ENCODE measurements at regions not wholly inside any gene's neighbourhood (a gene's known extent, or its start where the extent isn't known, plus 50 kb on each side); places are given as distances from the start of the nearest gene placed in this dataset.

DNA sequence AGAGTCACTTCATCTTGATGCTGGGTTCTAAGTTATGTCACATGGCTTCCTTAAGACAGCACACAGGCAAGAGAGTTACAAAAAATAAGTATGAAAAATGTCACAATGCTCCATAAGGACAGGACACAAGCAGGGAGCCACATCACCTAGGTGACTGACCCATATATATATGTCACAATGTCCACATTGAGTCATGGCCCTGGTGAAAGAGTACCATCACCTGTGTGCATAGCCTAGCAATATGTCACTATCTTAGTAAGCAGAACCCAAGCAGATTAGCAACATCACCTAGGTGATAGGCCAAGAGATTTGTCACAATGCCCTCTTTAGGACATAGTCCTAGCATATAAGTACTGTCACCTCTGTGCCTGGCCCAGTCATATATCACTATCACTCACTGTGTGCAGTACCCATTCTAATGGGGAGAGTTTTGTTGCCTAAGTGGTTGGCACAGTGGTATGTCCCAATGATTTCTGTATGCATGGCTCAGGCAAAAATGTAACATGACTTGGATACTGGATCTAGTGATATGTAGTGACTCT is 1012.0 kb upstream of the AMELY start:
- H3K36me3 ChIP-seq (ENCODE audit: insufficient read depth, low read length), result no peaks in the 10 kb centered on the region
- Mint-ChIP-seq H3K4me3 (no peak overlapping the region), H3K9me3 (no peaks in the 10 kb centered on the region), H3K4me1 (ENCODE audit: low read depth) (no peaks in the 10 kb centered on the region), H3K27me3 (no peaks in the 10 kb centered on the region), H3K27ac (no peak overlapping the region), H3K36me3 (ENCODE audit: low read depth) (no peaks in the 10 kb centered on the region)
- no peak overlapping the region for H3K27ac ChIP-seq (ENCODE audit: low read depth in 1 of 2, low read length in 2 of 2)
- CTCF ChIA-PET, result no interaction called here
- TF ChIP-seq, protein P1, sequence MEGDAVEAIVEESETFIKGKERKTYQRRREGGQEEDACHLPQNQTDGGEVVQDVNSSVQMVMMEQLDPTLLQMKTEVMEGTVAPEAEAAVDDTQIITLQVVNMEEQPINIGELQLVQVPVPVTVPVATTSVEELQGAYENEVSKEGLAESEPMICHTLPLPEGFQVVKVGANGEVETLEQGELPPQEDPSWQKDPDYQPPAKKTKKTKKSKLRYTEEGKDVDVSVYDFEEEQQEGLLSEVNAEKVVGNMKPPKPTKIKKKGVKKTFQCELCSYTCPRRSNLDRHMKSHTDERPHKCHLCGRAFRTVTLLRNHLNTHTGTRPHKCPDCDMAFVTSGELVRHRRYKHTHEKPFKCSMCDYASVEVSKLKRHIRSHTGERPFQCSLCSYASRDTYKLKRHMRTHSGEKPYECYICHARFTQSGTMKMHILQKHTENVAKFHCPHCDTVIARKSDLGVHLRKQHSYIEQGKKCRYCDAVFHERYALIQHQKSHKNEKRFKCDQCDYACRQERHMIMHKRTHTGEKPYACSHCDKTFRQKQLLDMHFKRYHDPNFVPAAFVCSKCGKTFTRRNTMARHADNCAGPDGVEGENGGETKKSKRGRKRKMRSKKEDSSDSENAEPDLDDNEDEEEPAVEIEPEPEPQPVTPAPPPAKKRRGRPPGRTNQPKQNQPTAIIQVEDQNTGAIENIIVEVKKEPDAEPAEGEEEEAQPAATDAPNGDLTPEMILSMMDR (IDR thresholded peaks at IDR 0.05), result no peak
- POLR2A ChIA-PET, result no interaction called here
- no peaks in the 10 kb centered on the region for H3K27me3 ChIP-seq (ENCODE audit: control insufficient read depth in 1 of 2, insufficient read depth in 2 of 2, low read length in 2 of 2)
- no peak for ATAC-seq (ENCODE audit: poor library complexity)
- no peaks in the 10 kb centered on the region for H3K4me1 ChIP-seq (ENCODE audit: insufficient read depth, low read length)
- no peaks in the 10 kb centered on the region for H3K9me3 ChIP-seq (ENCODE audit: control insufficient read depth in 1 of 2, insufficient read depth in 1 of 2, low read length in 2 of 2)
- DNase-seq, result no peak
- intact Hi-C loops (cut with DNase I, micrococcal nuclease), result no loop called here
- no peak overlapping the region for H3K4me3 ChIP-seq (ENCODE audit: low read length)

DNA sequence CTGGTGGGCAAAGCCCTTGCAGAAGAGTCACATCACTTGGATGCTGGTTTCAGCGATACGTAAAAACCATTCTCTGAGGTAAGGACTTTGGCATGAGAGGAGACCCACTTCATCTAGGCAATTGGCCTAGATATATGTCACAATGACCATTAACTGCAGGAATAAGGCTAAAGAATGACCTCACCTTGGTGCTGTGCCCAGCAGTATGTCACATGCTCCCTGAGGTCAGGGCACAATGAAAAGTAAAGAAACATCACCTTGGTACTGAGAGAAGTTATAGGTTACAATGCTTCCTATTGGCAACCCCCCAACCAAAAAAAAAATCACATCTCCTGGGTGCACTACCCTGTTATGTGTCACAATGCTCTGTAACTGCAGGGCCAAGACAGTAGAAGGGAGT is 1008.8 kb upstream of the AMELY start:
- H3K4me1 Mint-ChIP-seq (ENCODE audit: low read depth), result no peaks in the 10 kb centered on the region
- CTCF ChIA-PET, result no interaction called here
- Histone ChIP-seq H3K4me1 (ENCODE audit: insufficient read depth, low read length) (no peaks in the 10 kb centered on the region), H3K9me3 (ENCODE audit: control insufficient read depth in 1 of 2, insufficient read depth in 1 of 2, low read length in 2 of 2) (no peaks in the 10 kb centered on the region), H3K27ac (ENCODE audit: low read depth in 1 of 2, low read length in 2 of 2) (no peak overlapping the region), H3K36me3 (ENCODE audit: insufficient read depth, low read length) (no peaks in the 10 kb centered on the region), H3K27me3 (ENCODE audit: control insufficient read depth in 1 of 2, insufficient read depth in 2 of 2, low read length in 2 of 2) (no peaks in the 10 kb centered on the region), H3K4me3 (ENCODE audit: low read length) (no peak overlapping the region)
- H3K27me3 Mint-ChIP-seq, result no peaks in the 10 kb centered on the region
- no peak overlapping the region for H3K27ac Mint-ChIP-seq
- POLR2A ChIA-PET, result no interaction called here
- intact Hi-C loops (cut with DNase I, micrococcal nuclease), result no loop called here
- no peaks in the 10 kb centered on the region for H3K36me3 Mint-ChIP-seq (ENCODE audit: low read depth)
- H3K9me3 Mint-ChIP-seq, result no peaks in the 10 kb centered on the region
- ATAC-seq (ENCODE audit: poor library complexity), result no peak
- TF ChIP-seq, protein P1 (IDR thresholded peaks at IDR 0.05), result no peak
- H3K4me3 Mint-ChIP-seq, result no peak overlapping the region
- DNase-seq, result no peak

DNA sequence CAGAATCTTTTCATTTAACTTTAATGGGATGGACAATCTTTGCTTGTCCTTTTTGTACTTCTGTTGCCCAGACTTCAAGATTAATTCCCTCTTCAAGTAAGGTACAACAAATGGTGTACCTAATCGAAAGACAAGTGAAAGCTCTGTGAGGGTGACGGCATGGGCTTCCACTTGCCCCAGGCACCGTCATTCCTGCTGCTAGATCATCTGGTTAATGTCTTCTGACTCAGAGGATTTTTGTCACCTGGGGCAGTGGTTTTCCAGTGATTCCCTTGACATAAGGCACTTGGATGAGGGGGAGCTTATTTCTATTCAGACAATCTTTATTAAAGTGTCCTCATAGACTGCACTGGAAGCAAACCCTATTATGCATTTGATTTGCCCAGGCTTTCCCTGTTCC is 977.0 kb upstream of the AMELY start:
- Mint-ChIP-seq H3K4me1 (ENCODE audit: low read depth) (no peaks in the 10 kb centered on the region), H3K9me3 (no peaks in the 10 kb centered on the region), H3K27me3 (no peaks in the 10 kb centered on the region), H3K4me3 (no peak overlapping the region), H3K36me3 (ENCODE audit: low read depth) (no peaks in the 10 kb centered on the region), H3K27ac (no peak overlapping the region)
- Histone ChIP-seq H3K36me3 (ENCODE audit: insufficient read depth, low read length) (no peaks in the 10 kb centered on the region), H3K27ac (ENCODE audit: low read depth in 1 of 2, low read length in 2 of 2) (no peak overlapping the region), H3K4me1 (ENCODE audit: insufficient read depth, low read length) (no peaks in the 10 kb centered on the region), H3K4me3 (ENCODE audit: low read length) (no peak overlapping the region), H3K27me3 (ENCODE audit: control insufficient read depth in 1 of 2, insufficient read depth in 2 of 2, low read length in 2 of 2) (no peaks in the 10 kb centered on the region), H3K9me3 (ENCODE audit: control insufficient read depth in 1 of 2, insufficient read depth in 1 of 2, low read length in 2 of 2) (no peaks in the 10 kb centered on the region)
- DNase-seq (no peak), ATAC-seq (ENCODE audit: poor library complexity) (no peak)
- intact Hi-C loops (cut with DNase I, micrococcal nuclease), result no loop called here
- TF ChIP-seq, protein P1 (IDR thresholded peaks at IDR 0.05), result no peak
- CTCF ChIA-PET, result no interaction called here
- POLR2A ChIA-PET, result no interaction called here

Measured in CD4-positive, alpha-beta T cell (primary cell).